VCaP (cell line): ENCODE measurements at regions not wholly inside any gene's neighbourhood (a gene's known extent, or its start where the extent isn't known, plus 50 kb on each side); places are given as distances from the start of the nearest gene placed in this dataset.
"Not testable (repeated sequence)": the region's sequence is repeated elsewhere in the genome, so short reads cannot be mapped to it uniquely, and the experiment has no call there.

ENCODE experiments used
- H3K27ac ChIP-seq: fragments of 450-650 bp; 2 replicates; pipeline ENCODE4 v1.5.1; 2017
- TF ChIP-seq, protein P1 (sequence below): fragments of 450-650 bp; conservative IDR thresholded peaks from 2 replicates; pipeline ENCODE4 v1.5.1; 2017; ENCODE audit warnings: mild to moderate bottlenecking, moderate library complexity

DNA sequence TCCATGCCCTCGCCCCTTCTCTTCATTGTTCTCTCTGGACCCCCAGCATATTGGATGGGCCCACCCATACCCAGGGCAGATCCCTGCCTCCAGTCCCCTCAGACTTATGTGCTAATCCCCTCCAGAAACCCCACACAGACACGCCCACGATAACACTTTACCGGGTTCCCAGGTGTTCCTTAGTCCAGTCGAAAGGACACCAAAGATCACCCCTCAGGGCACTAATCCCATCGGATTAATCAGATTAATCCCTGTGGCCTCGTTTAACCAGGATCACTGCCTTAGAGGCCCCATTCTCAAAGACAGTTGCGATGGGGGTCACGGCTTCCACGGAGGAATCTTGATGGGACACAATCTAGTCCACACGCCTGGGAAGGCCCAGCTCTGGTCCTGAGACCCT is 80.8 kb downstream of the SHANK2 start:
- H3K27ac ChIP-seq: no peak overlapping the region
- TF ChIP-seq, protein P1, sequence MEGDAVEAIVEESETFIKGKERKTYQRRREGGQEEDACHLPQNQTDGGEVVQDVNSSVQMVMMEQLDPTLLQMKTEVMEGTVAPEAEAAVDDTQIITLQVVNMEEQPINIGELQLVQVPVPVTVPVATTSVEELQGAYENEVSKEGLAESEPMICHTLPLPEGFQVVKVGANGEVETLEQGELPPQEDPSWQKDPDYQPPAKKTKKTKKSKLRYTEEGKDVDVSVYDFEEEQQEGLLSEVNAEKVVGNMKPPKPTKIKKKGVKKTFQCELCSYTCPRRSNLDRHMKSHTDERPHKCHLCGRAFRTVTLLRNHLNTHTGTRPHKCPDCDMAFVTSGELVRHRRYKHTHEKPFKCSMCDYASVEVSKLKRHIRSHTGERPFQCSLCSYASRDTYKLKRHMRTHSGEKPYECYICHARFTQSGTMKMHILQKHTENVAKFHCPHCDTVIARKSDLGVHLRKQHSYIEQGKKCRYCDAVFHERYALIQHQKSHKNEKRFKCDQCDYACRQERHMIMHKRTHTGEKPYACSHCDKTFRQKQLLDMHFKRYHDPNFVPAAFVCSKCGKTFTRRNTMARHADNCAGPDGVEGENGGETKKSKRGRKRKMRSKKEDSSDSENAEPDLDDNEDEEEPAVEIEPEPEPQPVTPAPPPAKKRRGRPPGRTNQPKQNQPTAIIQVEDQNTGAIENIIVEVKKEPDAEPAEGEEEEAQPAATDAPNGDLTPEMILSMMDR: no peak

DNA sequence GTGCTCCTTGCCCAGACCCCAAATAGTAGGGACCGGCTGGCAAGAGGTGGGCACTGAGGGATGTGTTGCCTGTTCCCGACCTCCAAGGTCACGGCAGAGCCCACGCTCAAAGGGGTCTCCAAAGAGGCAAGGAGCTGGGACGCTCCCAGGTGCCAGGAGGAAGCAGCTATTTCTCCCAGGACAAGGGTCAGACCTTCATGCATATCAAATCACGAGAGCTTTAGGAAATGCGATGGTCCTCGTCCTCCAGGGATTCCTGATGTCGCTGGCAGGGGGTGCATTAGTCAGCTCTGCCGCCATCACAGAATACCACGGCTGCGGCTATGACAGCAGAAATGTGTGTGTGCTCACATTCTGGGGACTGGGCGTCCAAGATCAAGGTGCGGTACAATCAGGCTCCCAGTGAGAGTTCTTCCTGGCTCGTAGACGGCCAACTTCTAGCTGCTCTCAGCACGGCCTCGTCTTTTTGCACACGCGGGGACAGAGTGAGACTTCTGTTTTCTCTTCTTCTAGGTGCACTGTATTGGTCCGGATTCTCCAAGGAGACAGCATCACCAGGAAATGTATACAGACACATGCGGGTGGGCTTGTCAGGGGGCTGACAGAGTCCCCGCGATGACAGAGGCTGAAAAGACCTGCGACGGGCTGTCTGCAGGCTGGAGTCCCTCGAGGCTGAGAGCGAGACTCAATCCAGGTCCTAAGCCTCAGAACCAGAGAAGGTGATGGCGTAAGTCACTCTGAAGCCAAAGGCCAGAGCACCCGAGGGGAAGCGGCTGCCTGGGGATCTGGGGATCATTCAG is 81.6 kb downstream of the SHANK2 start:
- no peak overlapping the region for H3K27ac ChIP-seq
- TF ChIP-seq, protein P1: no peak

GRCh38 chr11:71169313-71169712 is 83.1 kb downstream of the SHANK2 start:
- TF ChIP-seq, protein P1: no peak
- no peak overlapping the region for H3K27ac ChIP-seq

- H3K27ac ChIP-seq: not testable (repeated sequence)
Observed at GRCh38 chr11:71167814-71168213, 84.6 kb downstream of the SHANK2 start.

GRCh38 chr11:71165771-71166170 is 86.6 kb downstream of the SHANK2 start:
- H3K27ac ChIP-seq: no peak overlapping the region
- TF ChIP-seq, protein P1: no peak

DNA sequence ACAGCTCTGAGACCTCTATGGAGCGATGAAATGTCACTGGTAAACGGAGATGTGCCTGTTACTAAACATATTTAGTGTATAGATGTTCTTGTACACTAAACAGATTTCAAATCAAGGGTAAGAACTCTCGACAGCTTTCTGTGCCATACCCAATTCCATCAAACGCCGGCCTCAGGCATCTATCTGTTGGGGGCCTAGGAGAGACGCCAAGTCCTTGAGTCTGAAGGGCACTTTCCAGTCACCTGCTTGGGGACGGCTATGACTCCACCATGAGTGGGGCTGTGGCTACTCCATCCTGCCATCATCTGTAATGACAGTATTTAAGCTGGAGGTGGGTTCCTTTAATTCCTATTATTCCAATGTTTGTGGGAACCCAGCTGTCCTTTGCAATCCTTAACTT is 87.8 kb downstream of the SHANK2 start:
- TF ChIP-seq, protein P1: no peak
- H3K27ac ChIP-seq: no peak overlapping the region

- TF ChIP-seq, protein P1: no peak
- no peak overlapping the region for H3K27ac ChIP-seq
Observed at GRCh38 chr11:71164186-71164585, 88.2 kb downstream of the SHANK2 start.

DNA sequence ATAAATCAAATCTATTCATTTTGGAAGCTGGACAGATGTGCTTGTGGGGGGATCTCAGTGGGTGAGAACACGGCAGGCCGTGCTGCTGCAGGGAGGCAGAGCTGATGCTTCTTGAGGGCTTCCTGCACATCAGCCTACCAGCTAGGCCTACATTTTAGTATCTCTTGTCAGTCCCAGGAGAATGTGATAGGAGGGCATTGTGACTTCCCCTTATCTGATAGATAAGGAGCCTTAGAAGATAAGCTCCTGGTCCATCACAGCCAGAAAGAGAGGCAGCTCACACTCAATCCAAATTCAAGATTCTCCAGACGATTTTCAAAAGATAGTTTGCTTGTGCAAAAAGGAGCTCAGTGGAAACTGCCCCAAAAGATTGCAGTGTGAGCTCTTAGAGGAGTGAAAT is 89.0 kb downstream of the SHANK2 start:
- H3K27ac ChIP-seq: no peak overlapping the region
- TF ChIP-seq, protein P1: no peak
